22Rv1 (cell line): ENCODE measurements at regions not wholly inside any gene's neighbourhood (a gene's known extent, or its start where the extent isn't known, plus 50 kb on each side); places are given as distances from the start of the nearest gene placed in this dataset.

ENCODE experiments used
- H3K27ac ChIP-seq: fragments of 450-650 bp; 2 replicates; pipeline ENCODE4 v1.5.1; 2017
- CTCF ChIP-seq: fragments of 450-650 bp; IDR thresholded peaks from 2 replicates; pipeline ENCODE4 v1.5.1; 2017; ENCODE audit warnings: mild to moderate bottlenecking
- ZFX ChIP-seq: fragments of 450-650 bp; IDR thresholded peaks from 2 replicates; pipeline ENCODE4 v1.6.1; 2017; ENCODE audit warnings: antibody characterized with exemption, borderline replicate concordance

GRCh38 chr21:35346697-35347096, 297.6 kb upstream of the RUNX1 start:
- TF ChIP-seq CTCF (no peak), ZFX (no peak)
- no peak overlapping the region for H3K27ac ChIP-seq

GRCh38 chr21:35345954-35346353, 296.9 kb upstream of the RUNX1 start:
- no peak overlapping the region for H3K27ac ChIP-seq
- TF ChIP-seq CTCF (no peak), ZFX (no peak)

- H3K27ac ChIP-seq = no peak overlapping the region
- TF ChIP-seq CTCF = no peak
- TF ChIP-seq ZFX = no peak
These were observed 295.5 kb upstream of the RUNX1 start for GRCh38 chr21:35344582-35344981.

GRCh38 chr21:35343046-35343819, 294.1 kb upstream of the RUNX1 start:
- no peak overlapping the region for H3K27ac ChIP-seq
- TF ChIP-seq ZFX (no peak), CTCF (no peak)

GRCh38 chr21:35342440-35342839, 293.3 kb upstream of the RUNX1 start:
- TF ChIP-seq CTCF (no peak), ZFX (no peak)
- no peak overlapping the region for H3K27ac ChIP-seq

- no peak for TF ChIP-seq CTCF
- TF ChIP-seq ZFX = no peak
- no peak overlapping the region for H3K27ac ChIP-seq
These were observed 291.2 kb upstream of the RUNX1 start for GRCh38 chr21:35340273-35340672.

- H3K27ac ChIP-seq = no peak overlapping the region
- TF ChIP-seq ZFX (no peak), CTCF (no peak)
These were observed 290.0 kb upstream of the RUNX1 start for GRCh38 chr21:35338881-35339632.
